Mesothelial cell of epicardium (in vitro differentiated cells): ENCODE measurements at regions not wholly inside any gene's neighbourhood (a gene's known extent, or its start where the extent isn't known, plus 50 kb on each side); places are given as distances from the start of the nearest gene placed in this dataset.
"Not testable (repeated sequence)": the region's sequence is repeated elsewhere in the genome, so short reads cannot be mapped to it uniquely, and the experiment has no call there.

Source experiments
- DNase-seq, 2 experiments: peaks; one replicate each; pipeline ENCODE4 v3.0.0; 2021; ENCODE audit warnings: low spot score in 2 of 2; ENCODE audit not compliant: unreplicated experiment in 2 of 2
- H3K27ac Mint-ChIP-seq: 2 replicates; pipeline ENCODE4 v1.8.0; 2021; ENCODE audit warnings: mixed read lengths
- H3K27me3 Mint-ChIP-seq: 2 replicates; pipeline ENCODE4 v1.8.0; 2021; ENCODE audit warnings: low read depth, mixed read lengths
- H3K36me3 Mint-ChIP-seq: 2 replicates; pipeline ENCODE4 v1.8.0; 2021; ENCODE audit warnings: mixed read lengths
- H3K4me1 Mint-ChIP-seq: 2 replicates; pipeline ENCODE4 v1.8.0; 2021; ENCODE audit warnings: mixed read lengths
- H3K4me3 Mint-ChIP-seq: 2 replicates; pipeline ENCODE4 v1.8.0; 2021; ENCODE audit warnings: mild to moderate bottlenecking, moderate library complexity, mixed read lengths
- H3K9me3 Mint-ChIP-seq: 2 replicates; pipeline ENCODE4 v1.8.0; 2021; ENCODE audit warnings: mixed read lengths
- TF ChIP-seq, protein P1 (sequence below): fragments of 200-600 bp; sonication (generic); IDR thresholded peaks from one replicate; pipeline ENCODE4 v1.5.0; 2021; ENCODE audit warnings: antibody characterized with exemption; ENCODE audit not compliant: unreplicated experiment

DNA sequence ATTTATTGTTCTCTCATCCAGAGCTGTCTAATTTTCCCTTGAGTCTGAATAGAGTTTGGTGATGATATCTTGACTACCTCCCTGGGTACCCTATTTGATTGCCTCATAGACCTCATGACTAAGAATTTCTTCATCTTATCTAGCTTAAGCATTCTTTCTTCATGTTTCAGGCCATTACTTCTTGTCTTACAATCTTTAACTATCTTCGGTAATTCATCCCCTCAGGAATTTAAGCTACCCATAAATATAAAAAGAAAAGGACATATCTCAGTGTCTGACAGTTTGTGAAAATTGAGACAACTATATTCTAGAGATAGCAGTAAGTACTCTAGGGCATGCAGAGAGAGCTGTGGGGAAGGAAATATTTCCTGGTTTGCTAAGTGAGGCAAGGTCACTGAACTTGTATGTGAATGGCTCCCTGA is 466.1 kb upstream of the GRID2 start:
- peaks cover 12% of the 10 kb centered on the region for H3K36me3 Mint-ChIP-seq
- H3K4me3 Mint-ChIP-seq = no peak overlapping the region
- peaks cover 36% of the 10 kb centered on the region for H3K9me3 Mint-ChIP-seq
- no peak for DNase-seq
- peaks cover 15% of the 10 kb centered on the region for H3K4me1 Mint-ChIP-seq
- no peak overlapping the region for H3K27ac Mint-ChIP-seq
- TF ChIP-seq, protein P1, sequence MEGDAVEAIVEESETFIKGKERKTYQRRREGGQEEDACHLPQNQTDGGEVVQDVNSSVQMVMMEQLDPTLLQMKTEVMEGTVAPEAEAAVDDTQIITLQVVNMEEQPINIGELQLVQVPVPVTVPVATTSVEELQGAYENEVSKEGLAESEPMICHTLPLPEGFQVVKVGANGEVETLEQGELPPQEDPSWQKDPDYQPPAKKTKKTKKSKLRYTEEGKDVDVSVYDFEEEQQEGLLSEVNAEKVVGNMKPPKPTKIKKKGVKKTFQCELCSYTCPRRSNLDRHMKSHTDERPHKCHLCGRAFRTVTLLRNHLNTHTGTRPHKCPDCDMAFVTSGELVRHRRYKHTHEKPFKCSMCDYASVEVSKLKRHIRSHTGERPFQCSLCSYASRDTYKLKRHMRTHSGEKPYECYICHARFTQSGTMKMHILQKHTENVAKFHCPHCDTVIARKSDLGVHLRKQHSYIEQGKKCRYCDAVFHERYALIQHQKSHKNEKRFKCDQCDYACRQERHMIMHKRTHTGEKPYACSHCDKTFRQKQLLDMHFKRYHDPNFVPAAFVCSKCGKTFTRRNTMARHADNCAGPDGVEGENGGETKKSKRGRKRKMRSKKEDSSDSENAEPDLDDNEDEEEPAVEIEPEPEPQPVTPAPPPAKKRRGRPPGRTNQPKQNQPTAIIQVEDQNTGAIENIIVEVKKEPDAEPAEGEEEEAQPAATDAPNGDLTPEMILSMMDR = no peak
- H3K27me3 Mint-ChIP-seq = peaks cover 3% of the 10 kb centered on the region

DNA sequence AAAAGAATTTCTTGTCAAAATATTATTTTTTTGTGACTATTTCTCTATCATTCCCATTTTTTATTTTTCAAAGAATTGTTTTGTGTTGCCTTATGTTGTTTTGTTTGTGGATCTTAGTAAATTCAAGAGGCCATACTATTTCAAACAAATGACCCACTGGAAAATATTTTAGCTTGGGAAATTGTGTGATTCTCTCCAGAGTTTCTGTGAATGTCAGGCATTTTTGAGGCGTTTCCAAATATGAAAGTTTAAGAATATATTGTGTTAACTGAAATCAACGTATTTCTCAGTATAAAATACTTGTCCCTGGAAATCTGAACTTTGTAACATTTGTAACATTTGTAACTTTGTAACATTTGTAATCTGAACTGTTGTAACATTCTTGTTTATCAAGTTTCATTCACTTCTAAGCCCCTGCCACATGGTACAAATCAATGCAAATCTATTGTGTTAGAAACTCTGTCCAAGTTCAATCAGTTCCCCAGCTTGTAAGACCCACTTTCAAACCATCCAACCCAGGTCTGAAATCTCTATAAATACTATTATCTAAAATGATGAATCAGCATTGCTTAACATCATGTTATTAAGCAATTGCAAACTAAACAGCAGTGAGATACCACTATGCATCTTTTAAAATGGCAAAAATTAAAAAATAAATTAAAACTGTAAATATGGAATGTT is 465.4 kb upstream of the GRID2 start:
- H3K27ac Mint-ChIP-seq = peak overlapping the region; percentile 37

DNA sequence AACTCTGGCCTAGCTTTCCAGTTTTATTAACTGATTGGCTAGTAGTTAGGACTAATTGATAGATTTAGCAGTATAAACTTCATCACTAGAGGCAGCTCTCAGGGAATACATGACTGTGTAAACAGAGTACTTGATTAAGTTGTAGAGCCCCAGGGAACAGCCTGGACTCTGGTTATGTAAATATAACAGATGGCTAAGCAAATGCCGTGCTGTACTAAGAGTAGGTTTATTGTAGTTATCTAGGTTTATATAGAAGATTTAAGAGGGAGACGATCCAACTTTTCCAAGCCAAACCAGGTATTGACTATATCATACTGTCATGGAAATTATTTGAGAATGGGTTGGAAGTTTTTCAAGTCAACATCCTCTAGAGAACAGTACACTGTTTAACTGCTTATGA is 463.4 kb upstream of the GRID2 start:
- no peak overlapping the region for H3K27ac Mint-ChIP-seq
- H3K27me3 Mint-ChIP-seq = peaks cover 3% of the 10 kb centered on the region
- no peak overlapping the region for H3K4me3 Mint-ChIP-seq
- H3K9me3 Mint-ChIP-seq = peaks cover 10% of the 10 kb centered on the region
- TF ChIP-seq, protein P1 = no peak
- peaks cover 15% of the 10 kb centered on the region for H3K4me1 Mint-ChIP-seq
- H3K36me3 Mint-ChIP-seq = peaks cover 2% of the 10 kb centered on the region
- no peak for DNase-seq

More for the DNA sequence above, 465.4 kb upstream of the GRID2 start:
- Mint-ChIP-seq H3K4me1 (peaks cover 15% of the 10 kb centered on the region), H3K9me3 (peaks cover 29% of the 10 kb centered on the region), H3K27me3 (peaks cover 3% of the 10 kb centered on the region), H3K36me3 (peaks cover 10% of the 10 kb centered on the region), H3K4me3 (no peak overlapping the region)
- TF ChIP-seq, protein P1 = no peak
- DNase-seq = no peak

DNA sequence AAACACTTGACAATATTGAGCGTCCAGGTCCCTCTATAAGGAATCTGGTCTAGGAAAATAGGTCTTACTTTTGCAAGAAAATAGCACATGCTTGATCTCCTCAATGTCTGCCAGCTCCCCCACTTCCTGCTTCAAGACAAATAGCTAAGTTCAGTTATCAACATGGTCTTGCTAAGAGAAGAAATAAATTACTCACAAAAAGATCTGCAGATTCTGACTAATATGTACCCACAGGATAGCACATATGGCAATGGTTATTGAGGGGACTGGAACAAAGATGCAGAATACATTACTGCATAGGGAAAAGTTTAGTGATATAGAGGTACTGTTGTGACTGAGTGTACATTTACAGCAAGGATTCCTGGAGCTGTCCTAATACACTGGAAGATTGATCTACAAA is 457.5 kb upstream of the GRID2 start:
- TF ChIP-seq, protein P1 = no peak
- H3K27ac Mint-ChIP-seq = no peak overlapping the region
- H3K4me1 Mint-ChIP-seq = no peaks in the 10 kb centered on the region
- H3K4me3 Mint-ChIP-seq = no peak overlapping the region
- H3K36me3 Mint-ChIP-seq = no peaks in the 10 kb centered on the region
- H3K9me3 Mint-ChIP-seq = peaks cover 6% of the 10 kb centered on the region
- peaks cover 3% of the 10 kb centered on the region for H3K27me3 Mint-ChIP-seq
- no peak for DNase-seq

DNA sequence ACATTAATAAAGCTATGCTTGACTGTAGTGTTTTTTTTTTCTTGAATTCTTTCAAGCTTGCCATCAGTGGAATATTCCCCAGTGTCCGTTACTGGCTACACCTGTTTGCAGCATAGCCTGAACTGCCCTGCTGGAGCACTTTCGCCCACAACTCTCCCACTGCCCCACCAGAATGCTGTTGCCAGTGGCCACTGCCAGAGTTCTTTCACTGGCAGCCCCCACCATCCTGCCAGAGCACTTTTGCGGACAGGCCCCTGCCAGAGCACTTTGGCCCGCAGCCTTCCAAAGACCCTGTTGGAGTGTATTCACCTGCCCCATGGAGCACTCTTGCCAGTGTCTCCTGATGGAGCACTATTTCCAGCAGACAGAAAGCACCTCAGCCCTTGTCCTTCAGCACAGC is 452.3 kb upstream of the GRID2 start:
- H3K27me3 Mint-ChIP-seq = no peaks in the 10 kb centered on the region
- no peak for DNase-seq
- H3K27ac Mint-ChIP-seq = no peak overlapping the region
- TF ChIP-seq, protein P1 = no peak
- H3K4me3 Mint-ChIP-seq = no peak overlapping the region
- no peaks in the 10 kb centered on the region for H3K36me3 Mint-ChIP-seq
- peaks cover 5% of the 10 kb centered on the region for H3K9me3 Mint-ChIP-seq
- H3K4me1 Mint-ChIP-seq = peaks cover 6% of the 10 kb centered on the region

DNA sequence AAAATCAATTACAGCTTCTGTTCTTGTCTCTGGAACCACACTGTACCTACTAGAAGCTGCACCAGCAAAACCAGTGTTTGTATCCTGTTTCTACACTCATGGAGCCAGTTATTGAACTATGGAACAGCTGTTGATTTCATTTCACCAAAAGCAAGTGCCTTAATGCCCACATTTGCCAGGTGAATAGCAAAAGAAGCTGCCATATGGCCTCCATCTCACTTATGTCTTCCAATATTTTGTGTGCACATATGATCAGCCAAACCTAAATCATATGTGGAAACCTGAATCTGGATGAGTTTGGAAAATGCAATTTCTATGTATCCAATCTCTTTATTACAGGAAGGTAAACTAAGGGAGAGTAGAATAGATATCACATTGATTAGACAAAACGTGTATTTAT is 415.8 kb upstream of the GRID2 start:
- Mint-ChIP-seq H3K9me3 (peaks cover 5% of the 10 kb centered on the region), H3K36me3 (no peaks in the 10 kb centered on the region), H3K4me3 (no peak overlapping the region), H3K27ac (no peak overlapping the region), H3K4me1 (no peaks in the 10 kb centered on the region), H3K27me3 (no peaks in the 10 kb centered on the region)
- DNase-seq = no peak
- TF ChIP-seq, protein P1 = no peak

DNA sequence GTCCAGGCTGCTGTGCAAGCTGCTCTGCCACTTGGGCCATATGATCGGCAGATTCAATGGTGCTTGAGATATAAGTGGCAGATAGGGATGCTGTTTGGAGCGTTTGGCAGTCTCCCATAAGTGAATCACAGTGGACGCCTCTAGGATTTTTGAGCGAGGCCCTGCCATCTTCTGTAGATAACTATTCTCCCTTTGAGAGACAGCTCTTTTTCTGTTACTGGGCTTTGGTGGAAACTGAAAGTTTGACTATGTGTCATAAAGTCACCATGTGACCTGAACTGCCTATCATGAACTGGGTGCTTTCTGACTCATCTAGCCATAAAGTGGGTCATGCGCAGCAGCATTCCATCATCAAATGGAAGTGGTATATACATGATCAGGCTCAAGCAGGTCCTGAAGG is 412.5 kb upstream of the GRID2 start:
- H3K27me3 Mint-ChIP-seq, H3K4me3 Mint-ChIP-seq, H3K27ac Mint-ChIP-seq, H3K4me1 Mint-ChIP-seq, H3K36me3 Mint-ChIP-seq, H3K9me3 Mint-ChIP-seq, DNase-seq: not testable (repeated sequence)
